HCT116 (cell line): ENCODE measurements at regions not wholly inside any gene's neighbourhood (a gene's known extent, or its start where the extent isn't known, plus 50 kb on each side); places are given as distances from the start of the nearest gene placed in this dataset.

Experiments
- ATAC-seq: fragments of 200-7000 bp; cut with Tn5 transposase; 2 replicates; pipeline ENCODE4 v1.9.1; 2020; ENCODE audit warnings: mild to moderate bottlenecking, moderate library complexity
- BruUV-seq: library from RNA; stranded (reverse); fragments of 400-500 nt; replicated peaks from 2 replicates; lab custom pipeline; 2021; lab: Mats Ljungman, UMichigan
- CTCF ChIA-PET: fragments of 300-600 bp; sonication (Branson Sonifier 250); formaldehyde crosslinking; loops from one replicate; lab custom pipeline; 2021; ENCODE audit warnings: antibody characterized with exemption; lab: Charles Lee
- POLR2A ChIA-PET: fragments of 300-600, 350-600 bp; sonication (Branson Sonifier 250); formaldehyde crosslinking; loops from one replicate; lab custom pipeline; 2021; ENCODE audit warnings: antibody characterized with exemption; lab: Charles Lee
- RAD21 ChIA-PET, 2 experiments: fragments of 300-600 bp; sonication (Branson Sonifier 250); formaldehyde crosslinking; loops; one replicate each; lab custom pipeline; 2023; ENCODE audit warnings: low total read pairs in 2 of 2; ENCODE audit not compliant: uncharacterized antibody in 2 of 2, unreplicated experiment in 2 of 2, low non-redundant PET in 1 of 2; lab: Charles Lee
- DNase-seq: peaks from one replicate; pipeline ENCODE4 v3.0.0-alpha.2; 2010; ENCODE audit warnings: low read depth, low spot score
- H2AFZ ChIP-seq: fragments of 200-600 bp; shearing (Covaris generic), sonication (generic); 2 replicates; pipeline ENCODE4 v1.6.1; 2017; ENCODE audit warnings: low read depth, mixed run types, mixed read lengths, antibody characterized with exemption, low read length; ENCODE audit not compliant: poor library complexity, severe bottlenecking
- H3K27ac ChIP-seq: 2 replicates; pipeline ENCODE4 v1.5.1; 2012; ENCODE audit warnings: low read depth, low read length
- H3K27me3 ChIP-seq: fragments of 200-600 bp; sonication (generic); 2 replicates; pipeline ENCODE4 v1.6.1; 2016; ENCODE audit warnings: mixed run types, low read length, mixed read lengths; ENCODE audit not compliant: insufficient read depth
- H3K36me3 ChIP-seq, 2 experiments: fragments of 200-500 bp in 1 of 2; fragments of 200-600 bp in 1 of 2; sonication (Bioruptor generic) in 1 of 2; sonication (generic) in 1 of 2; 2 replicates each; pipeline versions ENCODE4 v1.5.1 to v1.6.1; 2014 to 2016; ENCODE audit warnings: low read length in 2 of 2, inconsistent platforms in 1 of 2, mixed read lengths in 1 of 2, mixed run types in 1 of 2; ENCODE audit not compliant: insufficient read depth in 2 of 2, control insufficient read depth in 1 of 2
- H3K4me1 ChIP-seq, 2 experiments: fragments of 200-600 bp in 1 of 2; sonication (generic) in 1 of 2; 2 replicates each; pipeline versions ENCODE4 v1.5.1 to v1.6.1; 2012 to 2017; ENCODE audit warnings: low read length in 2 of 2, inconsistent platforms in 1 of 2, mild to moderate bottlenecking in 1 of 2, mixed read lengths in 1 of 2, mixed run types in 1 of 2, moderate library complexity in 1 of 2; ENCODE audit not compliant: insufficient read depth in 2 of 2, control insufficient read depth in 1 of 2
- H3K4me2 ChIP-seq: fragments of 200-600 bp; sonication (generic); 2 replicates; pipeline ENCODE4 v1.6.1; 2017; ENCODE audit warnings: mixed run types, low read length, mixed read lengths
- H3K4me3 ChIP-seq, 2 experiments: fragments of 200-600 bp in 1 of 2; sonication (generic) in 1 of 2; replicated peaks in 1 of 2; 2 replicates each; pipeline ENCODE4 v1.5.1; 2011 to 2016; ENCODE audit warnings: low read length in 2 of 2, control low read depth in 1 of 2, low read depth in 1 of 2, mild to moderate bottlenecking in 1 of 2, mixed read lengths in 1 of 2, mixed run types in 1 of 2
- H3K79me2 ChIP-seq: fragments of 200-600 bp; sonication (generic); 2 replicates; pipeline ENCODE4 v1.6.1; 2017; ENCODE audit warnings: mild to moderate bottlenecking, mixed run types, low read length, moderate library complexity, mixed read lengths; ENCODE audit not compliant: insufficient read depth
- H3K9ac ChIP-seq: fragments of 200-600 bp; sonication (generic); 2 replicates; pipeline ENCODE4 v1.6.1; 2016; ENCODE audit warnings: low read length, mixed read lengths
- H3K9me2 ChIP-seq: fragments of 200-600 bp; sonication (generic), shearing (Covaris generic); 2 replicates; pipeline ENCODE4 v1.6.1; 2017; ENCODE audit warnings: mixed run types, mild to moderate bottlenecking, moderate library complexity; ENCODE audit not compliant: insufficient read depth
- H3K9me3 ChIP-seq, 2 experiments: fragments of 200-500 bp in 1 of 2; fragments of 200-600 bp in 1 of 2; sonication (Bioruptor generic) in 1 of 2; sonication (generic) in 1 of 2; 2 replicates each; pipeline ENCODE4 v1.6.1; 2014 to 2017; ENCODE audit warnings: low read length in 2 of 2, mixed read lengths in 2 of 2, inconsistent platforms in 1 of 2, low read depth in 1 of 2, mild to moderate bottlenecking in 1 of 2, mixed run types in 1 of 2, moderate library complexity in 1 of 2; ENCODE audit not compliant: control insufficient read depth in 1 of 2, insufficient read depth in 1 of 2
- H4K20me1 ChIP-seq: fragments of 200-600 bp; sonication (generic), shearing (Covaris generic); 2 replicates; pipeline ENCODE4 v1.6.1; 2017; ENCODE audit warnings: mixed run types, mild to moderate bottlenecking, moderate library complexity; ENCODE audit not compliant: insufficient read depth
- CEBPB ChIP-seq: IDR thresholded peaks from 2 replicates; pipeline ENCODE4 v1.6.1; 2012; ENCODE audit warnings: low read depth
- EGR1 ChIP-seq: IDR thresholded peaks from 2 replicates; pipeline ENCODE4 v1.6.1; 2012; ENCODE audit warnings: low read depth
- ELF1 ChIP-seq: IDR thresholded peaks from 2 replicates; pipeline ENCODE4 v1.6.1; 2012; ENCODE audit warnings: low read depth, borderline replicate concordance
- EZH2phosphoT487 ChIP-seq: fragments of 200-600 bp; IDR thresholded peaks from 2 replicates; pipeline ENCODE4 v1.6.1; 2018; ENCODE audit warnings: antibody characterized with exemption, borderline replicate concordance
- MAX ChIP-seq: IDR thresholded peaks from 2 replicates; pipeline ENCODE4 v1.6.1; 2012
- POLR2A ChIP-seq: IDR thresholded peaks from 2 replicates; pipeline ENCODE4 v1.7.0; 2011; ENCODE audit warnings: borderline replicate concordance; ENCODE audit not compliant: insufficient read depth, insufficient read length; ENCODE audit errors: extremely low read depth
- POLR2AphosphoS5 ChIP-seq: IDR thresholded peaks from 2 replicates; pipeline ENCODE4 v1.6.1; 2011; ENCODE audit warnings: mild to moderate bottlenecking, low read depth, low read length, moderate library complexity
- RAD21 ChIP-seq: IDR thresholded peaks from 2 replicates; pipeline ENCODE4 v1.6.1; 2012; ENCODE audit warnings: low read depth, mild to moderate bottlenecking
- SP1 ChIP-seq: IDR thresholded peaks from 2 replicates; pipeline ENCODE4 v1.6.1; 2012; ENCODE audit warnings: low read depth
- SRF ChIP-seq: IDR thresholded peaks from 2 replicates; pipeline ENCODE4 v1.6.1; 2012; ENCODE audit warnings: low read depth
- TCF7L2 ChIP-seq: IDR thresholded peaks from 2 replicates; pipeline ENCODE4 v1.7.0; 2011; ENCODE audit warnings: borderline replicate concordance, inconsistent platforms; ENCODE audit not compliant: insufficient read depth, insufficient read length; ENCODE audit errors: extremely low read depth
- YY1 ChIP-seq: IDR thresholded peaks from 2 replicates; pipeline ENCODE4 v1.6.1; 2011; ENCODE audit warnings: low read length, low read depth, moderate library complexity, mild to moderate bottlenecking; ENCODE audit not compliant: insufficient replicate concordance; ENCODE audit errors: extremely low read depth
- ZFX ChIP-seq: fragments of 450-650 bp; IDR thresholded peaks from 2 replicates; pipeline ENCODE4 v1.6.1; 2017
- ZNF274 ChIP-seq: fragments of 200-500 bp; sonication (Bioruptor generic); IDR thresholded peaks from 2 replicates; pipeline ENCODE4 v1.6.1; 2014; ENCODE audit warnings: mild to moderate bottlenecking, low read depth, low read length, inconsistent platforms
- intact Hi-C: fragments of 100-400 bp; cut with micrococcal nuclease; formaldehyde crosslinking; loops from 2 replicates; pipeline ENCODE4 v1.10.0; 2022
- TF ChIP-seq, protein P1 (sequence below): IDR thresholded peaks from 2 replicates; pipeline ENCODE4 v1.6.1; 2012; ENCODE audit warnings: low read depth

DNA sequence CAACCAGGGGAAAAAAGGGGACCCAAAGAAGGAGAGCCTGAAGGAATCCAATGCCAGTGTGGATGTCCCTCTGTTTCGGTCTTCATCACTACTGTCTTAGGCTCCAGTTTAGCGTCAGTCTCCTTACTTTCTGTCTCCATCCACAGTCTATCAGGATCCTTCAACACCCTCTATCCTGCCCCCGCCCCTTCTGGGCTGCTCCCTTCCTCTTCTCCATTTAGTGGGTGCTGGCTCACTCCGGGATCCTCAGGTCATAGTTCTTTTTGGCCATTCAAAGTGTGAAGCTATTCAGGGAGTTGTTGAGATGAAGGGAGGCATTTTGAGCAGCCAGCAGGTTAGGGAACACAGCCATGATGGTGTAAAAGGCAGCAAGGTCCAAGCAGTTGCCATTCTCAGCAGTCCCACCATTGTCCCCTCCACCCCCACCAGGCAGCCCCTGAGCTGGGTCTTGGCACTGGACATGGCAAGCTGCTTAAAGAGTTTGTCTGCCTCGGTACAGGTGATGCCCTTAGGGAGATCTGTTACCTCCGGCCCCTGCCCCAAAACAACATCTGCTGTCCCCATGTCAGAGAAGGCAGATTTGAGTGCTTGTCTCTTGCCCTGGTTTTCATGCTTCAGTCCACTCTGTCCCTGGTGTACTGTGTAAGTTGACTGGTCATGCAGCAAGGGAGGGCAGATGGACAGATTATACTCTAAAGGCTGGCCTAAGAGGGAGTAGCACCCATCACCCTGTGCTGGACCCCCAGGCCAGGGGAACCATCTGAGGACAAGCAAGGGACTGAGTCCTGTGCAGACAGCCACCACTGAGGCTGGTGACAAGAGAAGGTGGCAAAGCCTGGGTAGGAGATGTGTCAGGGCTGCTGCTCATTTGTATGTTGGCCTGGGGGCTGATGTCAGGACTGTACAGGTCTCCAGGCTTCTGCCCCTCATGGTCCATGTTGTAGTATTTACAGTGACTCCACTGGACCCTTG lies 842.0 kb downstream of the HACE1 start:
- Histone ChIP-seq H3K36me3 (no peaks in the 10 kb centered on the region), H4K20me1 (no peaks in the 10 kb centered on the region), H3K9me2 (no peaks in the 10 kb centered on the region), H3K9me3 (no peaks in the 10 kb centered on the region), H3K4me1 (no peaks in the 10 kb centered on the region), H3K27me3 (no peaks in the 10 kb centered on the region), H3K79me2 (no peaks in the 10 kb centered on the region), H3K27ac (no peak overlapping the region), H3K9ac (no peak overlapping the region), H3K4me3 (no peak overlapping the region)
- BruUV-seq: no TSS peak
- no peak for DNase-seq
- ChIA-PET POLR2A (no interaction called here), CTCF (no interaction called here)
- intact Hi-C loops: no loop called here
- TF ChIP-seq MAX: no peak
- TF ChIP-seq EZH2phosphoT487: no peak
- no peak for TF ChIP-seq EGR1
- TF ChIP-seq, all 23 proteins: peak for 0
- no peak for ATAC-seq
- RAD21 ChIA-PET: no interaction called here
- no peak overlapping the region for H3K4me2 ChIP-seq
- H2AFZ ChIP-seq: no peak overlapping the region

DNA sequence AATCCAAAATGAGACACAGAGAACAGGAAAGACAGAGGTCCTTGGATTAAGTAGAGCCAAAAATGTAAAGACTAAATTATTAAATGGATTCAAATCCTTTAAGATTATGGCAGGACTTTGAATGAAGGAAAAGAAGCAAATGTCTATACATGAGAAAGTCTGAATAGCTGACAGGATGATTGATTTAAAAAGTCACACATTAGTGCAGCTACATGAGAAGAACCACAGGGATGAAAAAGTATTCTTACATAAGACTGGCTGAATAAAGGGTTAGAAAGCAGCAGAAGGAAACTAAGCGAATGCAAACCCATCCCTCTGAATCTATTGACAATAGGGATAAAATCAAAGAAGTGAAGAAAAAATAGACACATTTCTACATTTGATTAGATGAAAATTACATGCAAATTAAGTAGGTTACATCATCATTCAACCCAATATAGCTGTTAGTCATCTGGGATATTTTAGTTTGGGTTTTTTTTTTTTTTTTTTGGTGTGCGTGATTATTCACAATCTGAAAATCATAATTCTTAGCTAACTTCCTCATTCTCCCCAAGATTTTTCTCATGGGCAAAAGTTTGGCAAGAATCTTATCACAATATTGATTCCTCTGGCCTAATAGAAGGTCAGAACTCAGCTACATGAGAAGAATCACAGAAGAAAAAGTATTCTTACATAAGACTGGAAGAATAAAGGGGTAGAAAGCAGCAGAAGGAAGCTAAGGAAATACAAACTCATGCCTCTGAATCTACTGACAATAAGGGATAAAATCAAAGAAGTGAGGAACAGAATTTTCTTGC lies 845.4 kb downstream of the HACE1 start:
- no peak overlapping the region for H3K9ac ChIP-seq
- no peaks in the 10 kb centered on the region for H3K9me2 ChIP-seq
- H3K79me2 ChIP-seq: no peaks in the 10 kb centered on the region
- DNase-seq (no peak), ATAC-seq (no peak)
- no peak overlapping the region for H2AFZ ChIP-seq
- intact Hi-C loops: no loop called here
- no peak overlapping the region for H3K4me2 ChIP-seq
- no peaks in the 10 kb centered on the region for H3K27me3 ChIP-seq
- no peaks in the 10 kb centered on the region for H4K20me1 ChIP-seq
- RAD21 ChIA-PET: no interaction called here
- no TSS peak for BruUV-seq
- CTCF ChIA-PET: no interaction called here
- POLR2A ChIA-PET: no interaction called here
- H3K36me3 ChIP-seq: no peaks in the 10 kb centered on the region
- no peaks in the 10 kb centered on the region for H3K4me1 ChIP-seq
- no peak overlapping the region for H3K27ac ChIP-seq
- no peaks in the 10 kb centered on the region for H3K9me3 ChIP-seq
- H3K4me3 ChIP-seq: no peak overlapping the region
- TF ChIP-seq SRF (no peak), POLR2AphosphoS5 (no peak), ZNF274 (no peak), ELF1 (no peak), SP1 (no peak), YY1 (no peak), TCF7L2 (no peak), CEBPB (no peak), EZH2phosphoT487 (no peak), POLR2A (no peak), ZFX (no peak), EGR1 (no peak), RAD21 (no peak)
- TF ChIP-seq, protein P1, sequence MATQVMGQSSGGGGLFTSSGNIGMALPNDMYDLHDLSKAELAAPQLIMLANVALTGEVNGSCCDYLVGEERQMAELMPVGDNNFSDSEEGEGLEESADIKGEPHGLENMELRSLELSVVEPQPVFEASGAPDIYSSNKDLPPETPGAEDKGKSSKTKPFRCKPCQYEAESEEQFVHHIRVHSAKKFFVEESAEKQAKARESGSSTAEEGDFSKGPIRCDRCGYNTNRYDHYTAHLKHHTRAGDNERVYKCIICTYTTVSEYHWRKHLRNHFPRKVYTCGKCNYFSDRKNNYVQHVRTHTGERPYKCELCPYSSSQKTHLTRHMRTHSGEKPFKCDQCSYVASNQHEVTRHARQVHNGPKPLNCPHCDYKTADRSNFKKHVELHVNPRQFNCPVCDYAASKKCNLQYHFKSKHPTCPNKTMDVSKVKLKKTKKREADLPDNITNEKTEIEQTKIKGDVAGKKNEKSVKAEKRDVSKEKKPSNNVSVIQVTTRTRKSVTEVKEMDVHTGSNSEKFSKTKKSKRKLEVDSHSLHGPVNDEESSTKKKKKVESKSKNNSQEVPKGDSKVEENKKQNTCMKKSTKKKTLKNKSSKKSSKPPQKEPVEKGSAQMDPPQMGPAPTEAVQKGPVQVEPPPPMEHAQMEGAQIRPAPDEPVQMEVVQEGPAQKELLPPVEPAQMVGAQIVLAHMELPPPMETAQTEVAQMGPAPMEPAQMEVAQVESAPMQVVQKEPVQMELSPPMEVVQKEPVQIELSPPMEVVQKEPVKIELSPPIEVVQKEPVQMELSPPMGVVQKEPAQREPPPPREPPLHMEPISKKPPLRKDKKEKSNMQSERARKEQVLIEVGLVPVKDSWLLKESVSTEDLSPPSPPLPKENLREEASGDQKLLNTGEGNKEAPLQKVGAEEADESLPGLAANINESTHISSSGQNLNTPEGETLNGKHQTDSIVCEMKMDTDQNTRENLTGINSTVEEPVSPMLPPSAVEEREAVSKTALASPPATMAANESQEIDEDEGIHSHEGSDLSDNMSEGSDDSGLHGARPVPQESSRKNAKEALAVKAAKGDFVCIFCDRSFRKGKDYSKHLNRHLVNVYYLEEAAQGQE: no peak
